GM19463 (cell line): ENCODE measurements at regions not wholly inside any gene's neighbourhood (a gene's known extent, or its start where the extent isn't known, plus 50 kb on each side); places are given as distances from the start of the nearest gene placed in this dataset.

Experiments used
- ATAC-seq: cut with Tn5 transposase; IDR thresholded peaks from one replicate; pipeline ENCODE4 v1.9.1; 2021; ENCODE audit warnings: mild to moderate bottlenecking, moderate library complexity; ENCODE audit not compliant: unreplicated experiment

GRCh38 chr7:21077602-21078001, 290.9 kb upstream of the SP8 start:
- ATAC-seq, result no peak

- ATAC-seq, result no peak
Observed at GRCh38 chr7:21084286-21084685, 297.6 kb upstream of the SP8 start.

- ATAC-seq, result no peak
Observed at GRCh38 chr7:21086688-21087087, 300.0 kb upstream of the SP8 start.

- peak; percentile 60 for ATAC-seq
Observed at GRCh38 chr7:21089653-21090052, 303.0 kb upstream of the SP8 start.

GRCh38 chr7:21092766-21093702, 306.3 kb upstream of the SP8 start:
- ATAC-seq, result no peak

- ATAC-seq, result no peak
Observed at GRCh38 chr7:21094589-21094988, 307.9 kb upstream of the SP8 start.

- peak; percentile 91 for ATAC-seq
Observed at GRCh38 chr7:21099432-21099831, 312.7 kb upstream of the SP8 start.

GRCh38 chr7:21099955-21100354, 313.3 kb upstream of the SP8 start:
- ATAC-seq, result no peak

GRCh38 chr7:21101541-21101940, 314.9 kb upstream of the SP8 start:
- ATAC-seq, result no peak

GRCh38 chr7:21103426-21104123, 316.9 kb upstream of the SP8 start:
- no peak for ATAC-seq

GRCh38 chr7:21104124-21104500, 317.4 kb upstream of the SP8 start:
- no peak for ATAC-seq

- ATAC-seq, result no peak
Observed at GRCh38 chr7:21106296-21106732, 319.6 kb upstream of the SP8 start.

GRCh38 chr7:21107101-21107500, 320.4 kb upstream of the SP8 start:
- ATAC-seq, result no peak

GRCh38 chr7:21108182-21108581, 319.7 kb upstream of the SP4 start:
- no peak for ATAC-seq

- ATAC-seq, result peak; percentile 83
Observed at GRCh38 chr7:21113609-21114415, 314.1 kb upstream of the SP4 start.

- ATAC-seq, result no peak
Observed at GRCh38 chr7:21123586-21123985, 304.3 kb upstream of the SP4 start.

- ATAC-seq, result no peak
Observed at GRCh38 chr7:21125297-21125696, 302.6 kb upstream of the SP4 start.

- ATAC-seq, result no peak
Observed at GRCh38 chr7:21128062-21128817, 299.6 kb upstream of the SP4 start.

- no peak for ATAC-seq
Observed at GRCh38 chr7:21131897-21132296, 296.0 kb upstream of the SP4 start.

GRCh38 chr7:21134631-21135030, 293.3 kb upstream of the SP4 start:
- ATAC-seq, result no peak

GRCh38 chr7:21135437-21135836, 292.4 kb upstream of the SP4 start:
- ATAC-seq, result no peak
